ENCODE measurements at regions not wholly inside any gene's neighbourhood (a gene's known extent, or its start where the extent isn't known, plus 50 kb on each side); places are given as distances from the start of the nearest gene placed in this dataset.

GRCh38 chr7:83882551-83882950 lies 233.6 kb upstream of the SEMA3E start:
- TF ChIP-seq ZBTB7A (IDR thresholded peaks at IDR 0.05; ENCODE audit: low read depth), result no peak
- TF ChIP-seq CREB1 (IDR thresholded peaks at IDR 0.05; ENCODE audit: low read depth), result no peak
- no peak for TF ChIP-seq EP300 (IDR thresholded peaks at IDR 0.05; ENCODE audit: borderline replicate concordance)
- no peak for TF ChIP-seq EGR1 (IDR thresholded peaks at IDR 0.05)
- no peak for TF ChIP-seq YY1 (IDR thresholded peaks at IDR 0.05; ENCODE audit: low read depth)
- no peak for TF ChIP-seq TAF1 (IDR thresholded peaks at IDR 0.05; ENCODE audit: low read depth)
- TF ChIP-seq REST (IDR thresholded peaks at IDR 0.05; ENCODE audit: low read depth), result no peak

Data from Ishikawa (cell line).